ENCODE measurements at regions not wholly inside any gene's neighbourhood (a gene's known extent, or its start where the extent isn't known, plus 50 kb on each side); places are given as distances from the start of the nearest gene placed in this dataset.
A peak's percentile ranks its signal among the peaks of the same experiment; 100 is the strongest.

GRCh38 chr18:43482600-43482999 is 205.3 kb upstream of the SYT4 start:
- no peak for DNase-seq

GRCh38 chr18:43484710-43485109 is 207.4 kb upstream of the SYT4 start:
- no peak for DNase-seq

GRCh38 chr18:43485545-43485963 is 208.3 kb upstream of the SYT4 start:
- DNase-seq = no peak

- DNase-seq = peak; percentile 4
Observed at GRCh38 chr18:43486462-43486861, 209.2 kb upstream of the SYT4 start.

- DNase-seq = no peak
Observed at GRCh38 chr18:43501099-43501498, 223.8 kb upstream of the SYT4 start.

GRCh38 chr18:43506935-43507334 is 229.6 kb upstream of the SYT4 start:
- no peak for DNase-seq

- no peak for DNase-seq
Observed at GRCh38 chr18:43507842-43508481, 230.7 kb upstream of the SYT4 start.

- DNase-seq = no peak
Observed at GRCh38 chr18:43514747-43515146, 237.5 kb upstream of the SYT4 start.

- DNase-seq = no peak
Observed at GRCh38 chr18:43515481-43515880, 238.2 kb upstream of the SYT4 start.

- DNase-seq = no peak
Observed at GRCh38 chr18:43524260-43524659, 247.0 kb upstream of the SYT4 start.

- DNase-seq = no peak
Observed at GRCh38 chr18:43525169-43525568, 247.9 kb upstream of the SYT4 start.

- no peak for DNase-seq
Observed at GRCh38 chr18:43526426-43527145, 249.3 kb upstream of the SYT4 start.

- no peak for DNase-seq
Observed at GRCh38 chr18:43531438-43531837, 254.1 kb upstream of the SYT4 start.

GRCh38 chr18:43533371-43533770 is 256.1 kb upstream of the SYT4 start:
- DNase-seq = no peak

- no peak for DNase-seq
Observed at GRCh38 chr18:43534511-43534910, 257.2 kb upstream of the SYT4 start.

GRCh38 chr18:43539862-43540261 is 262.6 kb upstream of the SYT4 start:
- no peak for DNase-seq

- DNase-seq = no peak
Observed at GRCh38 chr18:43542016-43542415, 264.7 kb upstream of the SYT4 start.

- no peak for DNase-seq
Observed at GRCh38 chr18:43543236-43543635, 265.9 kb upstream of the SYT4 start.

- DNase-seq = no peak
Observed at GRCh38 chr18:43547456-43547855, 270.2 kb upstream of the SYT4 start.

- no peak for DNase-seq
Observed at GRCh38 chr18:43559507-43559906, 282.2 kb upstream of the SYT4 start.

GRCh38 chr18:43563780-43564179 is 286.5 kb upstream of the SYT4 start:
- DNase-seq = no peak

GRCh38 chr18:43570593-43570992 is 293.3 kb upstream of the SYT4 start:
- no peak for DNase-seq

GRCh38 chr18:43571078-43571689 is 293.9 kb upstream of the SYT4 start:
- DNase-seq = peak; percentile 19

- DNase-seq = no peak
Observed at GRCh38 chr18:43572163-43572562, 294.9 kb upstream of the SYT4 start.

Measured in CD4-positive, alpha-beta T cell treated with Interleukin-10 for 1 hour (primary cell).